KOPT-K1 (cell line): ENCODE measurements at regions not wholly inside any gene's neighbourhood (a gene's known extent, or its start where the extent isn't known, plus 50 kb on each side); places are given as distances from the start of the nearest gene placed in this dataset.

Experiments
- H3K27ac ChIP-seq: fragments of 200-600 bp; sonication (generic); 2 replicates; pipeline ENCODE4 v1.5.1; 2016; ENCODE audit warnings: antibody characterized with exemption, mild to moderate bottlenecking, low read depth, low read length; ENCODE audit not compliant: poor library complexity, severe bottlenecking
- H3K36me3 ChIP-seq: fragments of 200-600 bp; sonication (generic); 2 replicates; pipeline ENCODE4 v1.5.1; 2017; ENCODE audit warnings: antibody characterized with exemption, mild to moderate bottlenecking, low read length, moderate library complexity; ENCODE audit not compliant: insufficient read depth
- H3K9me3 ChIP-seq: fragments of 200-600 bp; sonication (generic); 2 replicates; pipeline ENCODE4 v1.5.1; 2017; ENCODE audit warnings: antibody characterized with exemption, low read length, mild to moderate bottlenecking; ENCODE audit not compliant: insufficient read depth, poor library complexity, severe bottlenecking

DNA sequence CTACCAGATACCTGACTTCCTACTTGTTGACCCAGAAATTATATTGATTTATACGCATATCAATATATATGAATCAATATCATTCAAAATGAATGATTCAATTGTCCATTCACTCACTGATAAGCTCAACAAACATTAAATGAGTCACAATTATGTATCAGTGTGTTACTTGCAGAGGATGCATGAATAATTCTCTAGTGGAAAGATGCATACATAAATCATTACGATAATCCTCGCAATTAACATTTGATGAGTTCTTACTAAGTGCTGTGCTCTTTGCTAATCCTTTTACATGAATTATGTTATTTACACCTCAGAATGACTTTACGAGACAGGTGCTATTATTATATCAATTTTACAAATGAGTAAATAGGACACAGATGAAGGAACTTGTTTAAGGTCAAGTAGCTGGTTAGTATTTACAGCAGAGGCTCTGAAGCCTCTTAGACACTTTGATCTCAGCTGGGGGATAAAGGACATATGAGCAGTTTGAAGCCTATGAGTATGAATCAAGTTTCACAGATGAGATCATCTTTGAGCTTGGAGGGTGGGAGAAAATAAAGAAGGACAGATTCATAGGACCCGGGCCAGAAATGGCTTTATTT lies 112.8 kb upstream of the ADAMTS5 start:
- H3K9me3 ChIP-seq = no peaks in the 10 kb centered on the region

DNA sequence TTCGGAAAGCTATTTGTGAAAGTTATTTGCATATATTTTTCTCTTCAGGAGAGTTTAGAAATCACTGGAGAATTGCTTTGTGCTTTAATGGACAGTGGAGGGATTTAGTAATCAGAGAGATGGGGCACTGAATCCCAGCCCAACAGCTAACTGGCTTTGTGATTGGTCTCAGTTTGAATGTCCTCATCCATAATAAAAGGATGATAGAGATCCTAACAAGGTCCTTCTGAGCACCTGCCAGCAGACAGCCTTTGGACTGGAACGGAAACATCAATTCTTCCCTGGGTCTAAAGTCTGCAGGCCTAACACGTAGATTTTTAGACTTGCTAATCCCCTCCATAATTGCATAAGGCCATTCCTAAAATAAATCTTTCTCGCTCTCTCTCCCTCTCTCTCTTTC lies 112.0 kb upstream of the ADAMTS5 start:
- Histone ChIP-seq H3K36me3 (no peaks in the 10 kb centered on the region), H3K9me3 (no peaks in the 10 kb centered on the region), H3K27ac (no peak overlapping the region)

More for the DNA sequence above, 112.8 kb upstream of the ADAMTS5 start:
- no peaks in the 10 kb centered on the region for H3K36me3 ChIP-seq
- H3K27ac ChIP-seq = no peak overlapping the region

DNA sequence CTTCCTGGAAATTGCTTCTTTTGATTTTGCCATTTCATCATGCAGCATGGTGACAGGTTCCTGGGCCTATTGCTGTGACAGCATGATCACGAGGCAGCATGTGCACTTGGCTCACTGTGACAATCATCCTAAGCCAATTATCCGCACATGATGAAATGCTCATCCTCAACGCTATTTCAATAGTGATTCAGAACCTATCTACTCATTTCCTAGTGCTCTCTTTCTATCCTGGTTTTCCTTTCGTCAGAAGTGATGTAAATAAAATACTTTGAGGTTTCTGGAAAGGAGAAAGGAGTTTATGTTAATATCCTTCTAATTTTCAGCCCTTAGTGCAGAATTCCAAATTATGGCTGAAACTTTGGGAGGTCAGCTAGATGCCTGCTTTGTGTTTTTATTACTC lies 110.6 kb upstream of the ADAMTS5 start:
- no peak overlapping the region for H3K27ac ChIP-seq
- no peaks in the 10 kb centered on the region for H3K36me3 ChIP-seq
- H3K9me3 ChIP-seq = no peaks in the 10 kb centered on the region

DNA sequence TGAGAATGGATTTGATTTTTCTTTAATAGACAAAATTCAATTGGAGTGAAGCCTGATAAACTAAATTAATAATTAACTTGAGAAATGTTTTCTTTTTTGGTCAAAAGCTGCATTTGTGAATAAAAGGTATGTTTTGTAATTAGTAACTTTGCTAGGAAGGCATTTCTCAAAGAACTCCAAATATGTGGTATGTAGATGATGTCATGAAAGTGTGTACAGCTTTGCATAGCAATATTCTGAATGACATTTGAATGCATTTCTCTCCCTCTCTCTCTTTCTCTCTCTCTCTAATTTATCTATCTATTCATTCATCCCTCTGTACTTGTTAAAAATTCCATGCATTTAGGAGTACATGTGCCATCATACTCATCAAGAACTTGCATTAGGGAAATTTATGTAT lies 109.1 kb upstream of the ADAMTS5 start:
- H3K36me3 ChIP-seq = no peaks in the 10 kb centered on the region
- H3K27ac ChIP-seq = no peak overlapping the region
- no peaks in the 10 kb centered on the region for H3K9me3 ChIP-seq

DNA sequence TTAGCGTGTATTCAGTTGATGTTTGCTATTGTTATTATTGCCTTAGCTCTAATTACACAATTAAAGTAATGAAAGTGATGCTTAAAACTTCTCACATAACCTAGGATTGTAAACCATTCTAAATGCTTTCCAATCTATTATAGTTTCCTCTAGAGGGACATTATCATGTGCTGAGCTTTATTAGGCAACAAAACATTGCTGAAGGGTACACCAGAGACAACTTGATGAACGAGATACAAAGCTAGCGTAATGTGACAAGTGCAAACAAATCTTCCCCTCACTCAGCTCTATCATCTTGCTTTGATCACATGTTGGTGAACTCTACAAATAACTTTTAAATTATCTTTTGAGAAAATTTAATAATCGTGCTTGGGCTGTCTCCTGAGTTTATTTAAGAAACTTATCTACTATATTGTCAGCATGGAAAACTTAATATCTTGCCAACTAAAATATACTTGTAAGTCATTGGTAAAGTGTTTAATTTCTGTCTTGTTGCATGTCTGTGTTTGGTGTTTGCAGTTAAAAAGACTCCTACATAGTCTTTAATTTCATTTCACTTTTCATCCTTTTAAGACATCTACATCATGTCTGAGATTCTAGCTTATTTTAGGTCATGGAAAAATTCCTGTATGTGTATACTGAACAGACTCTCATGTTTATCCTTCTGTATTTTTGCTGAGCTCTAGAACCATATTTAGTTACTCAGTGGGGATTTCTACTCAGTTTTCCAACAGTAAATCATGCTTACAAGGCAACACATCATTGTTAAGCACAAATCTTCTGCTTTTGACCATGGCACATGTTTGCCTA lies 104.2 kb upstream of the ADAMTS5 start:
- H3K9me3 ChIP-seq = no peaks in the 10 kb centered on the region
- H3K27ac ChIP-seq = no peak overlapping the region
- no peaks in the 10 kb centered on the region for H3K36me3 ChIP-seq

DNA sequence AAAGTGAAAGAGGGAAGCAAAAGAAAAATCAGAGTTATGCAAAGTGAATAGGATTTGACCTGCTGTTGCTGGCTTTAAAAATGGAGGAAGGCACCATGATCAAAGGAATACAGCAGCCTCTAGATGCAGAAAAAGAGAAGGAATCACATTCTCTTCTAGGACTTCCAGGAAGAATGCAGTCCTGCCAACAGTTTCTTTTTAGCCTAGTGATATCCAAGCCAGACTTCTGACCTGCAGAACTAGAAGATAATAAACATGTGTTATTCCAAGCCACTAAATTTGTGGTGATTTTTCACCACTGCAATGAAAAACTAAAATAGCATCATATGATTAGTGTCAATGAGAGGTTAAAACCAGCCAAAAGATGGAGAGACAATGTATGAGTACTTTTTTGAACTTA lies 101.9 kb upstream of the ADAMTS5 start:
- no peaks in the 10 kb centered on the region for H3K9me3 ChIP-seq
- H3K27ac ChIP-seq = no peak overlapping the region
- no peaks in the 10 kb centered on the region for H3K36me3 ChIP-seq

DNA sequence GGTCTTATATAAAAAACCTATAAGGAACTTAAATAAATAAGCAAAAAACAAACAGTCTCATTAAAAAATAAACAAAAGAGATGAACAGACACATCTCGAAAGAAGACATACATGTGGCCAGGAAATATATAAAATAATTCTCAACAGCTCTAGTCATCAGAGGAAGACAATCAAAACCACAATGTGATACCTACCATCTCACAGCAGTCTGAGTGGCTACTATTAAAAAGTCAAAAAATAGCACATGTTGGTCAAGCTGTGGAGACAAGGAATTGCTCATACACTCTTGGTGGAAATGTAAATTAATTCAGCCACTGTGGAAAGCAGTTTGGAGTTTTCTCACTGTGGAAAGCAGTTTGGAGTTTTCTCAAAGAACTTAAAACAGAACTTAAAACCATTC lies 100.3 kb upstream of the ADAMTS5 start:
- Histone ChIP-seq H3K36me3 (no peaks in the 10 kb centered on the region), H3K9me3 (no peaks in the 10 kb centered on the region), H3K27ac (no peak overlapping the region)

DNA sequence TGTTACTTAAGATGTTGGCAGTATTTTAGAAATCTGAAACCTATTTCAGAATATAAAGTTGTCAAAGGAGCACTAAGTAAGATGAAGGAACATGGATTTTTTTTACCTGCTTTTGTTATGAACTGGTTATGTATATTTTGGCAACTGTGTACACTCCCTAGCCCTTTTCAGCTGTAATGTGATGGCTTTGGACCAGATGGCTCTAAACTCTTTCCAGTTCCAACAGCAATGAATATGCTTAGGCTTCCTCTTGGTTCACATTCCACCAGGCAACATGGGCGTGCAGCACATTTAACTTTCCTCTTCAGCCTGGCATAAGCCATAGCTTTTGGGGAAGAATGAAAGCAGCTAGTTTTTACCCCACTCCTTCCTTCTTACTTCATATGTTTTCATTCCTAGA lies 95.6 kb upstream of the ADAMTS5 start:
- no peaks in the 10 kb centered on the region for H3K9me3 ChIP-seq

DNA sequence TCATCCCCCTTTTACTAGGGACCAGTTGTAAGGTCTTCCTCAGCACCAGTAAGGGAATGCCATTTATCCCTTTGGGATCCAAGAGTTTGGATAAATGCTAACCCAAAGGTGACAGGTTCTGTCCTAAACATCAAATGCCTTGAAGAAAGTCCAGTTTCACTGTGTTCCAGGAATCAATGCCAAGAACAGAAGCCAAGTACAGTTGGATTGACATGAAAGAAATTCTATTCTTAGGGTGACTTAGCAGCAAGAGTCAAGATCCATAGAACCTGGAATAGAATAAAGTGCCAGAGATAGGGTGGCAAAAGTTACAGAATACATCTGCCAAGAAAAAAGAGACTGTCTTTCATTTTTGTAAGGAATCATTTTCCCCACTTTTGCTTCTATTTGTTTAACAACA lies 94.9 kb upstream of the ADAMTS5 start:
- H3K27ac ChIP-seq = no peak overlapping the region
- H3K36me3 ChIP-seq = no peaks in the 10 kb centered on the region
- H3K9me3 ChIP-seq = no peaks in the 10 kb centered on the region

More for the DNA sequence above, 95.6 kb upstream of the ADAMTS5 start:
- H3K27ac ChIP-seq = no peak overlapping the region
- no peaks in the 10 kb centered on the region for H3K36me3 ChIP-seq

DNA sequence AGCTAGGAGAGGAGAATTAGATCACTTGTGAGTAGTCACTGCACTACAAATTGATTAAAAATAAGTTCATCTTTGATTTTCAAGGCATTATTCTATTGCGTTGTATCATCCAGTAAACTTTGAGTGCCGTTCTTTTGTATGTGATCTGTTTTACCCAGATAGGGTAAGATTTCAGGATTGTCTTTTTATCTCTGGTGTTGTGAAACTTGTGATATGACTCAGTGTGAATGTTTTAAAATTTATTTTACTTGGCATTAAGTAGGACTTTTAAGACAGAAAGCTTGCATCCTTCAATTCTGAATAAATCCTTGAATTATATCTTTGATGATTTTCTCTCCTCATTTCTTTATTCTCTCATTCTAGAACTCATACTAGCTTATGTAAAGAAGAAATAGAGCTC lies 93.3 kb upstream of the ADAMTS5 start:
- Histone ChIP-seq H3K36me3 (no peaks in the 10 kb centered on the region), H3K9me3 (no peaks in the 10 kb centered on the region), H3K27ac (no peak overlapping the region)

DNA sequence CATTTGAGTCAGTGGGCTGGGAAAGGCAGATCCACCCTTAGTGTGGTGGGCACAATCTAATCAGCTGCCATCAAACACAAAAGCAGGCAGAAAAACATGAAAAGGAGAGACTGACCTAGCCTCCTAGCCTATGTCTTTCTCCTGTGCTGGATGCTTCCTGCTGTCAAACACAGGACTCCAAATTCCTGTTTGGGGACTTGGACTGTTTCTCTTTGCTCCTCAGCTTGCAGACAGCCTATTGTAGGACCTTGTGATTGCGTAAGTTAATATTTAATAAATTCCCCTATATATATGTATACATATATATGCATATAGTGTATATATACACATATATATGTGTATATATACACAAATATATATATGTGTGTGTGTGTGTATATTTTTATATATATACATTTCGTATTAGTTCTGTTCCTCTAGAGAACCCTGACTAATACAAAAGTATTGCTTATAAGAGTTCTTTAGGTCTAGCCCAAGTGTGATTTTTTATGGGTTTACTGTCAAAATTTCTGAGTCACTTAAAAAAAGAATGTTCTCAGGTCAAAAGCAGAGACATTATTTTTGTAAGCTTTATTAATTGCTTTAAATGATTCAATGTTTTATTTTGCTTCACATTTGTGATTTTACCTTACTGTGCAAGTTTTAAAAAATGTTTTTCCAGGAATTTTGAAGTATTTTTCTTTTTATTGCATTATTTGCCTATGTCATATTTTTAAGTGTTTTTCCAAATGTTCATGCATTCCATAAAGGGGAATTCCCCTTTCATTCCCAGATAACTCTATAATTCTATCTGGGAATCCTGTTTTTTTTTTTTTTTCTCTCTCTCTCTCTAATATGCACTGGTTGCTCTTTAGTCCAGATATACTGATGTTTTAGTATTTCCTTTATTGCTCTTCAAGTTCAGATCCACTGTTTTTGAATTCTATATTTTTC lies 92.1 kb upstream of the ADAMTS5 start:
- no peak overlapping the region for H3K27ac ChIP-seq
- no peaks in the 10 kb centered on the region for H3K36me3 ChIP-seq
- no peaks in the 10 kb centered on the region for H3K9me3 ChIP-seq

DNA sequence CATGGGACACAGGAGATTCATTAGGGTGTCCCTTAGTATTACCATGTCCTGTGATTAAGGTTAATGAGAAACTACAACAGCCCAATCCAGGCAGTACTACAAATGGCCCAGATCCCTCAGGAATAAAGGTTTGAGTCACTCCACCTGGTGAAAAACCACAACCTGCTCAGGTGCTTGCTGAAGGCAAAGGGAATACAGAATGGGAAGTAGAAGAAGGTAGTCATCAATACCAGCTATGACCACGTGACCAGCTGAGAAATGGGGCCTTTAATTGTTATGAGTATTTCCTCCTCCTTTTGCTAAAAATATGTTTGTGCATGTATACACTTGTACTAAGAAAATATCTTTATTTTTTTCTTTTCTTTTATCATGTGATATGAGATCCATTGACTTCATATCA lies 91.1 kb upstream of the ADAMTS5 start:
- Histone ChIP-seq H3K36me3 (no peaks in the 10 kb centered on the region), H3K9me3 (no peaks in the 10 kb centered on the region), H3K27ac (no peak overlapping the region)

DNA sequence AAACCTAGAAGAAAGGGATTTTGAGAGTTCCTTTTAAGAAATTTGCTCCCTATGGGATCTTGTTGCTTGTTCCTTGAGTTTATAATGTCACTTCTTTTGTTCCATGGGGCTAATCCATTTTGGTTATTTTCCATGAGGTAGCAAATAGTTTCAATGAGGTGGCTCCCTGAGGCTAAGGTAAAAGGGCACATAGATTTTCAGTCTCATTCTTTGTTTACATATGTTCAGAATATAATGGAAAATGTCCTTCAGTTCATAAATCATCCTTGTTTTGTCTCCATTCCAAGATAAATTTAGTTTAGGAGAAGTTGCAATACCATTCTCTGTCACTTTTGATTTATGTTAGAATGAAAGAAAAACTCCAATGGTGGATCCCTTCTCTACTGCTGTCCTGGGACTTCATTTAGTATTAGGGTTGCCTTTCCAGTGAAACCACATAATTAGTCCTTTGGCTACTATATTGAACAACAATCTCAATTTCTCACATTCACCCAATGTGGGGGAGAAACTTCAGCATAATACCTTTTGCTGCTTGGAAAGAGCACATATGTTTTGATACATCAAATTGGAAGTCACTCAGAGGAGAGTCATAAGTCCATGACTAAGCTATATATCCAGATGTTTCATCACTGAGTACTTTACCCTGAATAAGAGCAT lies 80.9 kb upstream of the ADAMTS5 start:
- no peaks in the 10 kb centered on the region for H3K36me3 ChIP-seq
- H3K9me3 ChIP-seq = no peaks in the 10 kb centered on the region
- H3K27ac ChIP-seq = no peak overlapping the region

DNA sequence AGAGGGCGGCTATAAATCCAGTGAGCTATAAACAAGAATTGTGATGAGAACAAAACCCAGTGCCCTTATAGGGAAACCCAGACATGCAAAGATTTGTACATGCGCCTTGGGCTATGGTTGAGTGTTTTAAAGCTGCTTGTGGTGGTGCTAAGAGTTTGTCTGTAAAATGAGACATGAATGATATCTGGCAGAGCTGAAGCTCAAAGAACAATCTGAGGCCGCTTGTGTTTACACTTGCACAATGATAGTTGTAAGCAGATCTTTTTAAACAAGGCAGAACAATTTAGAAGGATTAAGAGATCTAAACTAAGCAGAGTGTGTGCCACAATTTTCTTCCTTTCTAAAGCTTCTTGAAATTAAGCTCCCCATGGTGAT lies 80.4 kb upstream of the ADAMTS5 start:
- Histone ChIP-seq H3K36me3 (no peaks in the 10 kb centered on the region), H3K27ac (no peak overlapping the region), H3K9me3 (no peaks in the 10 kb centered on the region)
